ENCODE measurements at regions not wholly inside any gene's neighbourhood (a gene's known extent, or its start where the extent isn't known, plus 50 kb on each side); places are given as distances from the start of the nearest gene placed in this dataset.

- no peak for DNase-seq
- TF ChIP-seq POLR2A (IDR thresholded peaks at IDR 0.05; ENCODE audit: low read length) (no peak), GATA1 (IDR thresholded peaks at IDR 0.05; ENCODE audit: low read depth, low read length) (no peak)
These were observed 116.6 kb upstream of the TENM3 start for GRCh38 chr4:182126603-182127002.

- TF ChIP-seq POLR2A (IDR thresholded peaks at IDR 0.05; ENCODE audit: low read length) (no peak), GATA1 (IDR thresholded peaks at IDR 0.05; ENCODE audit: low read depth, low read length) (no peak)
- DNase-seq = no peak
These were observed 110.2 kb upstream of the TENM3 start for GRCh38 chr4:182133033-182133432.

- TF ChIP-seq POLR2A (IDR thresholded peaks at IDR 0.05; ENCODE audit: low read length) = no peak
- TF ChIP-seq GATA1 (IDR thresholded peaks at IDR 0.05; ENCODE audit: low read depth, low read length) = no peak
- DNase-seq = no peak
These were observed 108.9 kb upstream of the TENM3 start for GRCh38 chr4:182134261-182134660.

- TF ChIP-seq GATA1 (IDR thresholded peaks at IDR 0.05; ENCODE audit: low read depth, low read length) = no peak
- TF ChIP-seq POLR2A (IDR thresholded peaks at IDR 0.05; ENCODE audit: low read length) = no peak
- no peak for DNase-seq
These were observed 107.0 kb upstream of the TENM3 start for GRCh38 chr4:182136201-182136600.

DNA sequence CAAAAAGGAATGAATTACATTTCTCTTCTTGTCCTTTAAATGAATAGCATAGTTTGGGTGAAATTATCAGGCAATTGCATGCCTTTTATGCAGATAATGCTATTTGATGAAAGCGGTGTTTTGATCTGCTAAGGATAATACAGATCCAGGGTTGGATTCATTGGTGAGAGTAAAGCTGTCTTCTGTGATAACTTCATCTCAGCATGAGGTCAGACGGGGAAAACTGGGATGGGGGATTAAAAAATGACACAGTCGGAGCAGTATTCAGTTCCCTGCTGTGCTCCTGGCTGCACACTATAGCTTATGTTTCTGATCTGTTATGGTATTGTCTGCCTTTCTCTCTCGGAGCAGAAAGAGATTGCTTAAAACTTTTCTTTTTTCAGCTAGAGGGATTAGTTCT is 105.9 kb upstream of the TENM3 start:
- no peak for DNase-seq
- TF ChIP-seq POLR2A (IDR thresholded peaks at IDR 0.05; ENCODE audit: low read length) = no peak
- TF ChIP-seq GATA1 (IDR thresholded peaks at IDR 0.05; ENCODE audit: low read depth, low read length) = no peak

- no peak for TF ChIP-seq POLR2A (IDR thresholded peaks at IDR 0.05; ENCODE audit: low read length)
- no peak for TF ChIP-seq GATA1 (IDR thresholded peaks at IDR 0.05; ENCODE audit: low read depth, low read length)
- DNase-seq = no peak
These were observed 103.7 kb upstream of the TENM3 start for GRCh38 chr4:182139491-182139890.

DNA sequence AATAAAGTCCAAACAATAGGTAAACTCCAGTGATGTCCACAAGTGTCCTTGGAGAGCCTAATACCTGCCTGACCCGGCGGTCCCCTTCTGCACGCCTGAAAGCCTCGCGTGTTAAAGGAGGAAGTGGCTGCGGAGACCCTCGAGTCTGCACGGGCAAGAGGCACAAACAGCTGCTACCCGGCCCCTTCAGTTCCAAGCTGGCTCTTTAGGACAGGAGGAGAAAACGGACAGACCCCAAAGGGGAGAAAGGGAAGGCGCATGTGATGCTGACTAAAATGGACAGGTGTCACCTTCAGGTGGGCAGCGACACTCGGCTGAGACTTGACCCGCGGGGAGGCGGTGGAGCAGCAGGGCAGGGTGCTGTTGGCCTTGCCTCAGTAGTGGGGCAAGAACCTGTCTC is 102.7 kb upstream of the TENM3 start:
- TF ChIP-seq POLR2A (IDR thresholded peaks at IDR 0.05; ENCODE audit: low read length) = no peak
- TF ChIP-seq GATA1 (IDR thresholded peaks at IDR 0.05; ENCODE audit: low read depth, low read length) = no peak
- no peak for DNase-seq

DNA sequence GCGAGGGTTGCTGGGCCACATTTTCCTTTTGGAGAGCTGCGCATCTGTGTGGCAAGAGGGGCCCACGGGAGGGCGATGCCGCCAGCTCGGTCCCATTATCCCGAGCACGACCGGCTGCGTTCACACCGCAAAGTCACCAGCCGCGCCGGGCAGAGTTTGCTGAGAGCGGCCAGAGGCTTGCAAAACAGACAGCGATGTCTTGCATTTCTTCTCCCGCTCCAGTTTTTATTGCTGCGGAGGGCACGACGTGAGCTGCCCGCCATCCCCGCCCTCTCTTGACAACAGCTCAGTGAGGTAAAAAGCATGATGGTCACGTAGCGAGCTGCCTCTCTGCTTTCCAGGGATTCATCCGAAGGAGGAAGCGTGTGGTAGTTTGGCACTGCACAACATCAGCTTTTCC is 102.1 kb upstream of the TENM3 start:
- TF ChIP-seq POLR2A (IDR thresholded peaks at IDR 0.05; ENCODE audit: low read length) (no peak), GATA1 (IDR thresholded peaks at IDR 0.05; ENCODE audit: low read depth, low read length) (no peak)
- no peak for DNase-seq

GRCh38 chr4:182142176-182143085 is 100.8 kb upstream of the TENM3 start:
- TF ChIP-seq POLR2A (IDR thresholded peaks at IDR 0.05; ENCODE audit: low read length) (no peak), GATA1 (IDR thresholded peaks at IDR 0.05; ENCODE audit: low read depth, low read length) (no peak)
- no peak for DNase-seq

GRCh38 chr4:182143086-182143821 is 99.9 kb upstream of the TENM3 start:
- DNase-seq = no peak
- no peak for TF ChIP-seq GATA1 (IDR thresholded peaks at IDR 0.05; ENCODE audit: low read depth, low read length)
- TF ChIP-seq POLR2A (IDR thresholded peaks at IDR 0.05; ENCODE audit: low read length) = no peak

DNA sequence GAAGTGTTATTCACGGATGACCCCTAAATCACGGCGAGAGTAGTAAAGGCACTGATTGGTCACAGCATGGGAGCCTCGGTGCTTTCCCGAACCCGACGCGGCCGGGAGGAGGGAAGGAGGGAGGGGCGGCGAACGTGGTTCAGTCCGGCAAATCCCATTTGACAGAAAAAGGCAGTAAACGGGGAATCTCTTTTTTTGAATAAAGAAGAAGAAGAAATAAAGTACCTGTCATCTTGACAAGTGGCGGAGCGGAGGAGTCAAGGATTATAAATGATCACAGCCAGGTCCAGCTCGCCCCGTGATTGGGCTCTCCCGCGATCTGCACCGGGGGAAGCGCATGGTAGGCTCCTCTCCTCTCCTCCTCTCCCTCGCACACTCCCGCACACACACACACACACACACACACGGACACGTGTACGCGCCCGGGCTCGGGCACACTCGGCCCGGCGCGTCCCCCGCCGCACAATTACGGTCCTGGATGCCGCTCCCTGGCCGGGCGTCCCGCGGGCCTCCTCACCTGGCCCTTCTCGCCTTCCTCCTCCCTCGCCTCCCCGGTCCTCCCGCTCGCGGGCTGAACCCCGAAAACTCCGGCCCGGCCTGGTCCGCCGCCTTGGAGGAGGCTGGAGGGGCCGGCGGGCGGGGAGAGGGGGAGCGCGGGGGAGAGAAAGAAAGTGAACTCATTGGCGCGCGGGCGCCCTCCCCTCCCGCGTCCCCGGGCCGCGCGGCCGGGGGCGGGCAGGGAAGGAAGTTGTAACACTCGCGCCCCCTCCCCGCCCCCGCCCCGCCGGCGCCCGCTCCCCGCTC is 99.2 kb upstream of the TENM3 start:
- TF ChIP-seq POLR2A (IDR thresholded peaks at IDR 0.05; ENCODE audit: low read length) (no peak), GATA1 (IDR thresholded peaks at IDR 0.05; ENCODE audit: low read depth, low read length) (no peak)
- DNase-seq = no peak

GRCh38 chr4:182144626-182145333 is 98.4 kb upstream of the TENM3 start:
- no peak for TF ChIP-seq GATA1 (IDR thresholded peaks at IDR 0.05; ENCODE audit: low read depth, low read length)
- TF ChIP-seq POLR2A (IDR thresholded peaks at IDR 0.05; ENCODE audit: low read length) = no peak
- DNase-seq = no peak

DNA sequence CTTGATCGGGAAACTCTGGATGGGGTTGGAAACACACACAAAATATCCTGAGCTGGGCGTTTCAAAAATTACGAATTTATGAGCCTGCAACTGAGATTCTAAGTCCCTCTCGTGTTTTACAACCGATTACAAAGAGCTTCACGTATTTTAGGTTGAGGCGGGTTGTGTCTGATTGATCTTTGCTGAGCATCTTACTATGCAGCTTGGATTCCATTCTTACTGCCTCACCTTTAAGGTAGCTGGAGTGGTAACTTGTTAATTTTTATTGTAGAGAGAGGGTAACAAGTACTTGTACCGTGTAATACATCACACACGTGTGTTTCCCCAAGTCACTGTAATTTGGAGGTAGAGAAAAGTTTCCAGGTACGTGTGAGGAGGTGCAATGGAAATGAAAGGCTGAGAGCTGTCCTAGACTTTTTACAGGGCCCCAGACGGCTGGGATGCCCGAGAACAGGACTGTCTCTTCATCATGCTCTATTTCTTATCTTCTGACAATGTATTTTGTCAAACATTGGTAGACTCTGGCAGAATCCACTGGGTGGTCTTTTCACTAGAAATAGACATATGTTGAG is 97.8 kb upstream of the TENM3 start:
- DNase-seq = no peak
- TF ChIP-seq POLR2A (IDR thresholded peaks at IDR 0.05; ENCODE audit: low read length) (no peak), GATA1 (IDR thresholded peaks at IDR 0.05; ENCODE audit: low read depth, low read length) (no peak)

Measured in erythroblast (primary cell).